Common myeloid progenitor, CD34-positive (primary cell): ENCODE measurements at regions not wholly inside any gene's neighbourhood (a gene's known extent, or its start where the extent isn't known, plus 50 kb on each side); places are given as distances from the start of the nearest gene placed in this dataset.

Source experiments
- CTCF ChIA-PET: fragments of 350-600 bp; sonication (Branson Sonifier 250); formaldehyde crosslinking; loops from one replicate; lab custom pipeline; 2021; ENCODE audit warnings: antibody characterized with exemption; lab: Charles Lee
- POLR2A ChIA-PET: fragments of 350-600 bp; sonication (Branson Sonifier 250); formaldehyde crosslinking; loops from one replicate; lab custom pipeline; 2021; ENCODE audit warnings: antibody characterized with exemption; lab: Charles Lee
- DNase-seq, 3 donors: peaks; one replicate each; pipeline versions ENCODE4 v3.0.0 to v3.0.0-alpha.2; 2013
- H3K27ac ChIP-seq, 2 experiments: 1 replicate in 1 of 2; 2 replicates in 1 of 2; pipeline ENCODE4 v1.7.0; 2013; ENCODE audit warnings: inconsistent platforms in 2 of 2, low read length in 2 of 2, mild to moderate bottlenecking in 2 of 2, low read depth in 1 of 2, moderate library complexity in 1 of 2; ENCODE audit not compliant: severe bottlenecking in 2 of 2, insufficient read depth in 1 of 2, poor library complexity in 1 of 2
- H3K27me3 ChIP-seq, 5 experiments: replicated peaks in 2 of 5; 1 replicate in 3 of 5; 2 replicates in 2 of 5; pipeline versions ENCODE4 v1.6.1 to v1.7.0; 2013; ENCODE audit warnings: low read length in 4 of 5, mild to moderate bottlenecking in 2 of 5, moderate library complexity in 2 of 5, inconsistent platforms in 1 of 5; ENCODE audit not compliant: insufficient read depth in 5 of 5, control insufficient read depth in 4 of 5
- H3K36me3 ChIP-seq, 4 experiments: 1 replicate in 2 of 4; 2 replicates in 2 of 4; pipeline versions ENCODE4 v1.6.1 to v1.7.0; 2013; ENCODE audit warnings: low read length in 3 of 4, control low read depth in 1 of 4, mild to moderate bottlenecking in 1 of 4; ENCODE audit not compliant: control insufficient read depth in 4 of 4, insufficient read depth in 4 of 4
- H3K4me1 ChIP-seq, 4 experiments: 1 replicate in 3 of 4; 2 replicates in 1 of 4; pipeline versions ENCODE4 v1.6.1 to v1.7.1; 2013; ENCODE audit warnings: low read length in 3 of 4, mild to moderate bottlenecking in 3 of 4, control low read depth in 1 of 4, inconsistent platforms in 1 of 4, moderate library complexity in 1 of 4; ENCODE audit not compliant: control insufficient read depth in 4 of 4, insufficient read depth in 4 of 4; ENCODE audit errors: control extremely low read depth in 1 of 4
- H3K4me3 ChIP-seq, 7 experiments: 1 replicate in 4 of 7; 2 replicates in 3 of 7; pipeline versions ENCODE4 v1.5.1 to v1.7.0; 2013; ENCODE audit warnings: mild to moderate bottlenecking in 7 of 7, low read length in 6 of 7, moderate library complexity in 6 of 7, inconsistent platforms in 2 of 7, low read depth in 2 of 7, control low read depth in 1 of 7; ENCODE audit not compliant: insufficient read depth in 4 of 7, control insufficient read depth in 1 of 7; ENCODE audit errors: extremely low read depth in 1 of 7
- H3K9me3 ChIP-seq, 5 experiments: 1 replicate in 4 of 5; 2 replicates in 1 of 5; pipeline versions ENCODE4 v1.6.1 to v1.7.1; 2013; ENCODE audit warnings: low read length in 4 of 5, mild to moderate bottlenecking in 2 of 5, inconsistent platforms in 1 of 5, low read depth in 1 of 5, moderate library complexity in 1 of 5; ENCODE audit not compliant: control insufficient read depth in 4 of 5, insufficient read depth in 2 of 5; ENCODE audit errors: control extremely low read depth in 1 of 5
- WGBS: methylation state at CpG from one replicate; pipeline ENCODE4 v1.1.5; 2013; ENCODE audit not compliant: insufficient coverage; 5-methylcytosine and 5-hydroxymethylcytosine counted together

GRCh38 chr1:29470087-29470787, 233.9 kb downstream of the PTPRU start:
- ChIA-PET POLR2A (no interaction called here), CTCF (no interaction called here)
- no peaks in the 10 kb centered on the region for H3K4me1 ChIP-seq
- 89% methylated on average over 8 of the region's 9 CpGs for WGBS
- H3K27me3 ChIP-seq: peaks cover 0 to 50% (median 3%) of the 10 kb centered on the region in 5 experiments
- no peak overlapping the region for H3K27ac ChIP-seq
- no peak overlapping the region for H3K4me3 ChIP-seq
- H3K9me3 ChIP-seq: peaks cover 0 to 6% (median 0%) of the 10 kb centered on the region in 5 experiments
- DNase-seq: no peak
- H3K36me3 ChIP-seq: no peaks in the 10 kb centered on the region

- CTCF ChIA-PET: no interaction called here
- Histone ChIP-seq H3K36me3 (no peaks in the 10 kb centered on the region), H3K9me3 (peaks cover 0 to 13% (median 2%) of the 10 kb centered on the region in 5 experiments), H3K4me1 (no peaks in the 10 kb centered on the region), H3K4me3 (no peak overlapping the region), H3K27ac (no peak overlapping the region), H3K27me3 (peaks cover 0 to 45% (median 3%) of the 10 kb centered on the region in 5 experiments)
- WGBS: 75% methylated on average over 4 of the region's 4 CpGs
- POLR2A ChIA-PET: no interaction called here
- no peak for DNase-seq
Observed at GRCh38 chr1:29469457-29469856, 233.1 kb downstream of the PTPRU start.

- DNase-seq: no peak
- Histone ChIP-seq H3K36me3 (no peaks in the 10 kb centered on the region), H3K27me3 (peaks cover 0 to 34% (median 3%) of the 10 kb centered on the region in 5 experiments), H3K27ac (no peak overlapping the region), H3K9me3 (peaks cover 0 to 14% (median 2%) of the 10 kb centered on the region in 5 experiments), H3K4me1 (no peaks in the 10 kb centered on the region), H3K4me3 (no peak overlapping the region)
- CTCF ChIA-PET: interaction anchor here (0.6 kb wide), 1 partner anchor 204 kb away, joined by 3 read pairs; no protein-coding TSS in a partner anchor
- WGBS: 81% methylated on average over 6 of the region's 10 CpGs
- POLR2A ChIA-PET: no interaction called here
Observed at GRCh38 chr1:29467989-29468900, 231.9 kb downstream of the PTPRU start.

GRCh38 chr1:29466258-29466657, 229.9 kb downstream of the PTPRU start:
- Histone ChIP-seq H3K36me3 (no peaks in the 10 kb centered on the region), H3K4me3 (no peak overlapping the region), H3K4me1 (no peaks in the 10 kb centered on the region), H3K9me3 (peaks cover 0 to 14% (median 2%) of the 10 kb centered on the region in 5 experiments), H3K27me3 (peaks cover 0 to 21% (median 3%) of the 10 kb centered on the region in 5 experiments), H3K27ac (no peak overlapping the region)
- ChIA-PET CTCF (interaction anchor here (0.8 kb wide), 1 partner anchor 10 kb away, joined by 3 read pairs; no protein-coding TSS in a partner anchor), POLR2A (no interaction called here)
- WGBS: 71% methylated on average over 1 of the region's 3 CpGs
- DNase-seq: no peak

- ChIA-PET POLR2A (no interaction called here), CTCF (no interaction called here)
- 100% methylated on average over 1 of the region's 4 CpGs for WGBS
- Histone ChIP-seq H3K4me3 (no peak overlapping the region), H3K36me3 (no peaks in the 10 kb centered on the region), H3K4me1 (no peaks in the 10 kb centered on the region), H3K9me3 (peaks cover 0 to 14% (median 2%) of the 10 kb centered on the region in 5 experiments), H3K27me3 (peaks cover 0 to 17% (median 3%) of the 10 kb centered on the region in 5 experiments), H3K27ac (no peak overlapping the region)
- peak in 2 of 3 donors; percentile 10 to 12 for DNase-seq
Observed at GRCh38 chr1:29465755-29466154, 229.4 kb downstream of the PTPRU start.

- no peak for DNase-seq
- no peak overlapping the region for H3K27ac ChIP-seq
- H3K4me3 ChIP-seq: no peak overlapping the region
- POLR2A ChIA-PET: no interaction called here
- H3K27me3 ChIP-seq: peaks cover 0 to 8% (median 2%) of the 10 kb centered on the region in 5 experiments
- CTCF ChIA-PET: no interaction called here
- no peaks in the 10 kb centered on the region for H3K36me3 ChIP-seq
- no peaks in the 10 kb centered on the region for H3K4me1 ChIP-seq
- WGBS: 90% methylated on average over 7 of the region's 7 CpGs
- H3K9me3 ChIP-seq: peaks cover 0 to 14% (median 2%) of the 10 kb centered on the region in 5 experiments
Observed at GRCh38 chr1:29462096-29462495, 225.8 kb downstream of the PTPRU start.
